ENCODE measurements at regions not wholly inside any gene's neighbourhood (a gene's known extent, or its start where the extent isn't known, plus 50 kb on each side); places are given as distances from the start of the nearest gene placed in this dataset.

DNA sequence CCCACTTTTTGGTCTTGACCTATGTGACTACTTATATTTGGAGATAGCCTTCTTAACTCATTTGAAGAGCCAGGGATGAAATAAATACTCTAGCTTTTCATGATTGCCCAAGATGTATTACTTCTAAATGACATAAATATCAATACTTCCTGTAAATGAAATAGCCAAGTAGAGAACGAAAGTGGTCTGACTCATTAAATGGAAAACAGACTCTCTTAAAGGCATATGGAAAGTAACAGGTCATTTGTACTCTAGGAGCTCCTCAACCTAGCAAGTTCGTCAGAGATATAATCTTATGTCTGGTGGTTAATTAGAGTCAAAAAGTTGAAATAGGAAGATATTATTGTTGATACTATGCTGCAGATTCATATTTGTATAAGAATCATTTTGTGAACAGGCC lies 1105.4 kb downstream of the TUSC7 start:
- TF ChIP-seq ZNF70 (CRISPR knock-in tag; IDR thresholded peaks at IDR 0.05) (no peak), ZFP3 (CRISPR knock-in tag; IDR thresholded peaks at IDR 0.05) (peak; percentile 60; the same call in 1 of the 2 replicates), ISL1 (CRISPR knock-in tag; IDR thresholded peaks at IDR 0.05) (peak; percentile 90), RARB (CRISPR knock-in tag; IDR thresholded peaks at IDR 0.05) (no peak), ZNF8 (CRISPR knock-in tag; IDR thresholded peaks at IDR 0.05) (no peak)

Data from SK-N-SH treated with all-trans-retinoic acid at 6 μM for 48 hours (cell line).